A549 (cell line): ENCODE measurements at regions not wholly inside any gene's neighbourhood (a gene's known extent, or its start where the extent isn't known, plus 50 kb on each side); places are given as distances from the start of the nearest gene placed in this dataset.

ENCODE experiments used
- ATAC-seq, 2 experiments: fragments of 200-7000 bp in 1 of 2; fragments of >200 bp in 1 of 2; cut with Nextera tagmentation in 1 of 2; cut with Tn5 transposase in 1 of 2; 3 replicates each; pipeline versions ENCODE4 v1.8.0 to v1.9.1; 2018 to 2020; ENCODE audit warnings: mild to moderate bottlenecking in 1 of 2, moderate library complexity in 1 of 2
- CTCF ChIA-PET: fragments of 300-600 bp; sonication (Branson Sonifier 250); formaldehyde crosslinking; extraction: SDS; loops from one replicate; lab custom pipeline; 2021; ENCODE audit warnings: antibody characterized with exemption, inconsistent platforms; lab: Yijun Ruan, JAX
- POLR2A ChIA-PET: fragments of 350-600 bp; formaldehyde crosslinking; extraction: SDS; loops from one replicate; lab custom pipeline; 2021; ENCODE audit warnings: antibody characterized with exemption, inconsistent platforms; lab: Yijun Ruan, JAX
- DNase-seq, 2 experiments: peaks; one replicate each; pipeline versions ENCODE4 v3.0.0 to v3.0.0-alpha.2; 2011 to 2016; ENCODE audit warnings: low read depth in 1 of 2, low spot score in 1 of 2
- FAIRE-seq: peaks from 2 replicates; lab custom pipeline; 2011; peaks lifted over from hg19 to GRCh38; lab: Jason Lieb, UNC
- H3K27ac ChIP-seq, 2 experiments: fragments of >200 bp; sonication (Bioruptor Twin); formaldehyde crosslinking; 3 replicates each; pipeline ENCODE4 v1.5.1; 2016 to 2017
- H3K4me1 ChIP-seq: fragments of >200 bp; sonication (Bioruptor Twin); formaldehyde crosslinking; 3 replicates; pipeline ENCODE4 v1.6.1; 2016
- H3K4me2 ChIP-seq: fragments of >200 bp; sonication (Bioruptor Twin); formaldehyde crosslinking; 3 replicates; pipeline ENCODE4 v1.6.1; 2016
- H3K4me3 ChIP-seq: fragments of >200 bp; sonication (Bioruptor Twin); formaldehyde crosslinking; 3 replicates; pipeline ENCODE4 v1.5.1; 2016
- H3K9me3 ChIP-seq: fragments of >200 bp; sonication (Bioruptor Twin); formaldehyde crosslinking; 3 replicates; pipeline ENCODE4 v1.6.1; 2016
- CBX8 ChIP-seq: fragments of 200-600 bp; sonication (generic); IDR thresholded peaks from 2 replicates; pipeline ENCODE4 v1.6.1; 2016
- EP300 ChIP-seq, 2 experiments: fragments of >200 bp; sonication (Bioruptor Twin); formaldehyde crosslinking; IDR thresholded peaks; 2 replicates in 1 of 2; 3 replicates in 1 of 2; pipeline ENCODE4 v1.6.1; 2016 to 2017
- ESRRA ChIP-seq: fragments of 150-350 bp; IDR thresholded peaks from 2 replicates; pipeline ENCODE4 v1.6.1; 2014; ENCODE audit warnings: mild to moderate bottlenecking, low read length, borderline replicate concordance
- FOSB ChIP-seq: fragments of 250-450 bp; sonication (Bioruptor Pico); IDR thresholded peaks from 2 replicates; pipeline ENCODE4 v1.5.0; 2020; ENCODE audit warnings: mild to moderate bottlenecking, moderate library complexity
- FOSL2 ChIP-seq, 2 experiments: fragments of 450-650 bp in 1 of 2; fragments of >200 bp in 1 of 2; sonication (Bioruptor Twin) in 1 of 2; formaldehyde crosslinking; IDR thresholded peaks; 2 replicates each; pipeline versions ENCODE4 v1.5.0 to v1.6.1; 2016 to 2020; ENCODE audit warnings: mild to moderate bottlenecking in 1 of 2, moderate library complexity in 1 of 2
- GATA3 ChIP-seq: IDR thresholded peaks from 2 replicates; pipeline ENCODE4 v1.6.1; 2012; ENCODE audit warnings: borderline replicate concordance
- HEYL ChIP-seq: fragments of 250-450 bp; sonication (Bioruptor Pico); IDR thresholded peaks from 2 replicates; pipeline ENCODE4 v1.8.0; 2021; ENCODE audit warnings: mild to moderate bottlenecking, moderate library complexity
- KDM1A ChIP-seq: fragments of 200-600 bp; sonication (generic); IDR thresholded peaks from 2 replicates; pipeline ENCODE4 v1.6.1; 2016; ENCODE audit warnings: low read depth, mild to moderate bottlenecking
- MAFK ChIP-seq: fragments of 450-650 bp; IDR thresholded peaks from 2 replicates; pipeline ENCODE4 v1.6.1; 2014; ENCODE audit not compliant: partially characterized antibody
- NR3C1 ChIP-seq: fragments of >200 bp; sonication (Bioruptor Twin); formaldehyde crosslinking; IDR thresholded peaks from 3 replicates; pipeline ENCODE4 v1.6.1; 2017
- SMC3 ChIP-seq: fragments of >200 bp; sonication (Bioruptor Twin); formaldehyde crosslinking; IDR thresholded peaks from 3 replicates; pipeline ENCODE4 v1.6.1; 2018; ENCODE audit warnings: inconsistent platforms
- TFCP2L1 ChIP-seq: fragments of 250-450 bp; sonication (Bioruptor Pico); IDR thresholded peaks from 2 replicates; pipeline ENCODE4 v1.5.0; 2021; ENCODE audit warnings: mild to moderate bottlenecking
- ZNF302 ChIP-seq: fragments of 250-450 bp; sonication (Bioruptor Pico); IDR thresholded peaks from 2 replicates; pipeline ENCODE4 v1.9.0; 2021; ENCODE audit warnings: inconsistent platforms, mild to moderate bottlenecking, moderate library complexity
- WGBS: methylation state at CpG from one replicate; pipeline ENCODE4 v1.1.6; 2017; ENCODE audit errors: missing lambda C conversion rate; 5-methylcytosine and 5-hydroxymethylcytosine counted together
- TF ChIP-seq, protein P1 (sequence below): IDR thresholded peaks from 2 replicates; pipeline ENCODE4 v1.6.1; 2012
- TF ChIP-seq, protein P2 (sequence below): fragments of 450-650 bp; IDR thresholded peaks from 2 replicates; pipeline ENCODE4 v1.6.1; 2014; ENCODE audit warnings: antibody characterized with exemption
- TF ChIP-seq, protein P3 (sequence below): fragments of >200 bp; sonication (Bioruptor Twin); formaldehyde crosslinking; IDR thresholded peaks from 3 replicates; pipeline ENCODE4 v1.6.1; 2016
- TF ChIP-seq, protein P4 (sequence below): fragments of 250-450 bp; sonication (Bioruptor Pico); IDR thresholded peaks from 2 replicates; pipeline ENCODE4 v1.5.0; 2021; ENCODE audit warnings: mild to moderate bottlenecking, moderate library complexity, borderline replicate concordance

DNA sequence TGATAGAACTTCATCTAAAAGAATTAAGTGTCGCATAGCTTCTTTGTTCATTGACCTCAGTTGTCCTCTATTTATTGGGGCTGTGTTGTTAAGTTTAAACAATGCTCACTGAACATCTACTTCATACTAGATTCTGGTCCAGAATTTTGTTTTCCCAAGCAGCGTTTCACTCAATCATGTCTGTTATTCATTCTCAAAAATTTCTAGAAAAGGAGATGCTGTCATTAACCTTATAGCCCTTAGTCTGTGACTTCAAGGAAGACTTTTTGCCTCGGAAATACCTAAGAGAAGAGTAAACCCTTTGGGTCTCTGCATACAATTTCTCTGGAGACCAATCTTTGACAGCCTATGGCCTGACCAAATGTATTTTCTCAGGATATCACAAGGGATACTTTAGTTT lies 171.7 kb downstream of the FGF1 start:
- no peaks in the 10 kb centered on the region for H3K9me3 ChIP-seq
- FAIRE-seq: no peak
- peaks cover 9% of the 10 kb centered on the region; the same call in 2 of the 3 replicates for H3K4me1 ChIP-seq
- no peak overlapping the region for H3K4me3 ChIP-seq
- H3K27ac ChIP-seq: no peak overlapping the region
- TF ChIP-seq NR3C1 (no peak), FOSL2 (IDR thresholded peaks at IDR 0.05) (no peak), FOSL2 (CRISPR knock-in tag; IDR thresholded peaks at IDR 0.05) (no peak)
- H3K4me2 ChIP-seq: no peak overlapping the region
- 86% methylated on average over 3 of the region's 3 CpGs for WGBS
- ChIA-PET CTCF (no interaction called here), POLR2A (interaction anchor here (1.0 kb wide), 1 partner anchor 189 kb away, joined by 4 read pairs; the partner anchor contains the start of gene SPRY4)
- no peak for ATAC-seq
- no peak for DNase-seq

DNA sequence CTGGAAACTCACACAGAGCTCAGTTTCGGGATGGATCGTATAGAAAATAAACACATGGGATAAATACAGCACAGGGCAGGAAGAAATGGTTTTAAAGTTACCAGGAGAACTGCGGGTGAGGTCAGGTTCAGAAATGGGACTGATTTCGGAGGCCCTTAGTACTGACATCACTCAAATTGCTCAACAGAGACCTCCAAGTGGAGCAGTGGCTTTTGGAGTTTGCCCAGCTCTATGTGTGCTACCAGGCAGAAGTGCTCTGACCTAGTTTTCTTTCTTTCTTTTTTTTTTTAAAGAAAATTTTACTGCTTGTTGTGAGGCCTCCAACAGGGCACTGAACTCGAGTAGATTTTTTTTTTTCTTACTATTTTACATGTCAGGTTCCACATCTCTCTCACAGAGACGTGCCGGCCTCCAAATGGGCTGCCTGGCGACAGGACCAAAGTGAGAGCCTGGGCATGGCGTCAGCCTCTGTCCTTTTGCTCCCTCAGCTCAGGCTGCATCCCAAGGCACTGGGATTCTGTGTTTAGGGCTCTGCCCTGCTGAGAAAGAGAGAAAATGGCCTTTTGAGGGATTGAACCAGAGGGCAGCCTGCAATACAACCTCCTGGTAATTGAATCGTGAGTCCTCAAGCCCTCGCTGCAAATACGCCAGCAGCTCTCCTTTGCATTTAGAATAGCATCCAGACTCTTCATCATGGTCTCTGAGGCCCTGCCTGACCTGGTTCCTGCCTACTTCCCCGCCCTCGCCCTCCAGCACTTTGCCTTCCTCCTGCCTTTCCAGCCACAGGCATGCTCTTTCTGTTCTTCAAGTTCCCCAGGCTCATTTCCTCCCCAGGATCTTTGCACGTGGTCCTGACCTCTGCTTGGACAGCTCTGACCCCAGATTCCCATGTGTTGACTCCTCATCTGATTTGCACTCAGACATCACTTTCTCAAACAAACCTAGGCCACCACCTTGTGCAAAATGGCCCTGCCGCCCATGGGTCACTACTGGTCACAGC lies 173.5 kb downstream of the FGF1 start:
- peaks cover 24% of the 10 kb centered on the region for H3K4me1 ChIP-seq
- TF ChIP-seq CBX8: no peak
- 0 out of 2 replicates have a peak, but pooled peaks have one; percentile 29 for TF ChIP-seq GATA3
- no peak for TF ChIP-seq KDM1A
- TF ChIP-seq, protein P1, sequence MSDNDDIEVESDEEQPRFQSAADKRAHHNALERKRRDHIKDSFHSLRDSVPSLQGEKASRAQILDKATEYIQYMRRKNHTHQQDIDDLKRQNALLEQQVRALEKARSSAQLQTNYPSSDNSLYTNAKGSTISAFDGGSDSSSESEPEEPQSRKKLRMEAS: peak; percentile 62
- H3K27ac ChIP-seq: no peak overlapping the region
- DNase-seq (peak in 1 of 2 experiments; percentile 31), FAIRE-seq (no peak), ATAC-seq (peak in 1 of 2 experiments; percentile 51; a peak in 2 of 6 replicates)
- no peak overlapping the region for H3K4me3 ChIP-seq
- 75% methylated on average over 16 of the region's 16 CpGs for WGBS
- H3K9me3 ChIP-seq: no peaks in the 10 kb centered on the region
- H3K4me2 ChIP-seq: no peak overlapping the region
- CTCF ChIA-PET: no interaction called here
- POLR2A ChIA-PET: no interaction called here

DNA sequence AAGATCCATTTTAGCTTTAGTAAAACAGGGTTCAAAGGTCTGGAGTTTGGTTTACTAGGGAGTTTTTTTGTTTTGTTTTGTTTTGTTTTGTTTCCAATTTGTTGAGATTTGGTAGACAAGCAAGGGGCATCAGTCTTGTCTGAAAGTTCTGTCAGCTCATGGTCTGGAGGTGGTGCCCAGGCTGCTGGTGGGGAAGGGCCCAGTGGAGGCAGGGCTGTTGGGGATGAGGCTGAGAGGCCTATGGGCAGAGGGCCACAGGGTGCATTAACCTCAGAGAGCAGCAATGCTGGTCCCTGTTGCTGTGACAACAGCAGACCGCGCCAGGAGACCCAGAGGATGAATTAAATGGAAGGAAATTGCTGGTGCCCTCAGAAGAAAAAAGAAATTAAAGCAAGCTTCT lies 174.5 kb downstream of the FGF1 start:
- Histone ChIP-seq H3K27ac (no peak overlapping the region), H3K4me2 (no peak overlapping the region), H3K4me3 (no peak overlapping the region), H3K4me1 (peaks cover 34% of the 10 kb centered on the region), H3K9me3 (no peaks in the 10 kb centered on the region)
- ChIA-PET POLR2A (no interaction called here), CTCF (interaction anchor here (0.7 to 0.9 kb wide), 2 partner anchors 14 to 550 kb away, joined by 3 read pairs; no protein-coding TSS in a partner anchor)
- 97% methylated on average over 2 of the region's 2 CpGs for WGBS
- ATAC-seq (no peak), FAIRE-seq (no peak), DNase-seq (no peak)
- TF ChIP-seq ESRRA (no peak), GATA3 (no peak), CBX8 (no peak), EP300 (IDR thresholded peaks at IDR 0.05) (no peak), SMC3 (no peak), TFCP2L1 (CRISPR knock-in tag) (no peak), FOSB (no peak), MAFK (no peak), ZNF302 (CRISPR knock-in tag) (no peak), HEYL (no peak)
- TF ChIP-seq, protein P2, sequence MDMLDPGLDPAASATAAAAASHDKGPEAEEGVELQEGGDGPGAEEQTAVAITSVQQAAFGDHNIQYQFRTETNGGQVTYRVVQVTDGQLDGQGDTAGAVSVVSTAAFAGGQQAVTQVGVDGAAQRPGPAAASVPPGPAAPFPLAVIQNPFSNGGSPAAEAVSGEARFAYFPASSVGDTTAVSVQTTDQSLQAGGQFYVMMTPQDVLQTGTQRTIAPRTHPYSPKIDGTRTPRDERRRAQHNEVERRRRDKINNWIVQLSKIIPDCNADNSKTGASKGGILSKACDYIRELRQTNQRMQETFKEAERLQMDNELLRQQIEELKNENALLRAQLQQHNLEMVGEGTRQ: no peak
- TF ChIP-seq, protein P3, sequence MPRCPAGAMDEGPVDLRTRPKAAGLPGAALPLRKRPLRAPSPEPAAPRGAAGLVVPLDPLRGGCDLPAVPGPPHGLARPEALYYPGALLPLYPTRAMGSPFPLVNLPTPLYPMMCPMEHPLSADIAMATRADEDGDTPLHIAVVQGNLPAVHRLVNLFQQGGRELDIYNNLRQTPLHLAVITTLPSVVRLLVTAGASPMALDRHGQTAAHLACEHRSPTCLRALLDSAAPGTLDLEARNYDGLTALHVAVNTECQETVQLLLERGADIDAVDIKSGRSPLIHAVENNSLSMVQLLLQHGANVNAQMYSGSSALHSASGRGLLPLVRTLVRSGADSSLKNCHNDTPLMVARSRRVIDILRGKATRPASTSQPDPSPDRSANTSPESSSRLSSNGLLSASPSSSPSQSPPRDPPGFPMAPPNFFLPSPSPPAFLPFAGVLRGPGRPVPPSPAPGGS: no peak
- TF ChIP-seq, protein P4, sequence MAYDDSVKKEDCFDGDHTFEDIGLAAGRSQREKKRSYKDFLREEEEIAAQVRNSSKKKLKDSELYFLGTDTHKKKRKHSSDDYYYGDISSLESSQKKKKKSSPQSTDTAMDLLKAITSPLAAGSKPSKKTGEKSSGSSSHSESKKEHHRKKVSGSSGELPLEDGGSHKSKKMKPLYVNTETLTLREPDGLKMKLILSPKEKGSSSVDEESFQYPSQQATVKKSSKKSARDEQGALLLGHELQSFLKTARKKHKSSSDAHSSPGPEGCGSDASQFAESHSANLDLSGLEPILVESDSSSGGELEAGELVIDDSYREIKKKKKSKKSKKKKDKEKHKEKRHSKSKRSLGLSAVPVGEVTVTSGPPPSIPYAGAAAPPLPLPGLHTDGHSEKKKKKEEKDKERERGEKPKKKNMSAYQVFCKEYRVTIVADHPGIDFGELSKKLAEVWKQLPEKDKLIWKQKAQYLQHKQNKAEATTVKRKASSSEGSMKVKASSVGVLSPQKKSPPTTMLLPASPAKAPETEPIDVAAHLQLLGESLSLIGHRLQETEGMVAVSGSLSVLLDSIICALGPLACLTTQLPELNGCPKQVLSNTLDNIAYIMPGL (CRISPR knock-in tag): no peak
